Upper lobe of right lung (tissue), 1 donor: ENCODE measurements at regions not wholly inside any gene's neighbourhood (a gene's known extent, or its start where the extent isn't known, plus 50 kb on each side); places are given as distances from the start of the nearest gene placed in this dataset.
A peak's percentile ranks its signal among the peaks of the same experiment; 100 is the strongest.

Experiments
- ATAC-seq: fragments of 200-7000 bp; cut with Tn5 transposase; one replicate; pipeline ENCODE4 v1.9.1; 2020; ENCODE audit warnings: mild to moderate bottlenecking, moderate library complexity
- DNase-seq: peaks from one replicate; pipeline ENCODE4 v3.0.0-alpha.2; 2020
- H3K27ac ChIP-seq: fragments of 200-600 bp; one replicate; pipeline ENCODE4 v1.8.0; 2022
- H3K27me3 ChIP-seq: fragments of 200-600 bp; one replicate; pipeline ENCODE4 v1.8.0; 2022; ENCODE audit warnings: mild to moderate bottlenecking
- H3K36me3 ChIP-seq: fragments of 200-600 bp; one replicate; pipeline ENCODE4 v1.8.0; 2022
- H3K4me1 ChIP-seq: fragments of 200-600 bp; one replicate; pipeline ENCODE4 v1.8.0; 2022
- H3K4me3 ChIP-seq: fragments of 200-600 bp; one replicate; pipeline ENCODE4 v1.8.0; 2022; ENCODE audit warnings: mild to moderate bottlenecking
- H3K9me3 ChIP-seq: fragments of 200-600 bp; one replicate; pipeline ENCODE4 v1.8.0; 2022
- CTCF ChIP-seq: fragments of 200-600 bp; IDR thresholded peaks from one replicate; pipeline ENCODE4 v1.8.0; 2022; ENCODE audit warnings: antibody characterized with exemption
- intact Hi-C: fragments of 100-400 bp; cut with DNase I; formaldehyde crosslinking; loops from one replicate; pipeline ENCODE4 v1.11.0; 2022
- donor health status: DM: no; HTN: yes; CAD: no; lungs with severe emphysema.

- Histone ChIP-seq H3K9me3 (no peaks in the 10 kb centered on the region), H3K36me3 (no peaks in the 10 kb centered on the region), H3K4me1 (no peaks in the 10 kb centered on the region), H3K4me3 (no peak overlapping the region), H3K27me3 (no peaks in the 10 kb centered on the region), H3K27ac (no peak overlapping the region)
- TF ChIP-seq CTCF = no peak
- DNase-seq (no peak), ATAC-seq (no peak)
- intact Hi-C loops = no loop called here
Measured at GRCh38 chr16:54547052-54547451, 260.5 kb upstream of the IRX3 start.

- Histone ChIP-seq H3K27ac (no peak overlapping the region), H3K9me3 (no peaks in the 10 kb centered on the region), H3K4me3 (no peak overlapping the region), H3K4me1 (no peaks in the 10 kb centered on the region), H3K36me3 (no peaks in the 10 kb centered on the region), H3K27me3 (no peaks in the 10 kb centered on the region)
- DNase-seq (no peak), ATAC-seq (no peak)
- TF ChIP-seq CTCF = no peak
- intact Hi-C loops = no loop called here
Measured at GRCh38 chr16:54546521-54546920, 259.9 kb upstream of the IRX3 start.

- no peak for DNase-seq
- H3K4me3 ChIP-seq = no peak overlapping the region
- H3K27ac ChIP-seq = no peak overlapping the region
- H3K4me1 ChIP-seq = no peaks in the 10 kb centered on the region
- no peaks in the 10 kb centered on the region for H3K27me3 ChIP-seq
- no peak for TF ChIP-seq CTCF
- intact Hi-C loops = no loop called here
- no peaks in the 10 kb centered on the region for H3K9me3 ChIP-seq
- H3K36me3 ChIP-seq = no peaks in the 10 kb centered on the region
- ATAC-seq = no peak
Measured at GRCh38 chr16:54545854-54546511, 259.4 kb upstream of the IRX3 start.

GRCh38 chr16:54544553-54545180, 258.1 kb upstream of the IRX3 start:
- H3K36me3 ChIP-seq = no peaks in the 10 kb centered on the region
- TF ChIP-seq CTCF = no peak
- DNase-seq (no peak), ATAC-seq (peak; percentile 67)
- no peak overlapping the region for H3K27ac ChIP-seq
- H3K4me3 ChIP-seq = no peak overlapping the region
- no peaks in the 10 kb centered on the region for H3K4me1 ChIP-seq
- no peaks in the 10 kb centered on the region for H3K27me3 ChIP-seq
- intact Hi-C loops = no loop called here
- H3K9me3 ChIP-seq = no peaks in the 10 kb centered on the region

GRCh38 chr16:54542805-54543505, 256.4 kb upstream of the IRX3 start:
- no peak overlapping the region for H3K27ac ChIP-seq
- no peaks in the 10 kb centered on the region for H3K27me3 ChIP-seq
- H3K9me3 ChIP-seq = no peaks in the 10 kb centered on the region
- no peak for TF ChIP-seq CTCF
- H3K4me1 ChIP-seq = no peaks in the 10 kb centered on the region
- intact Hi-C loops = no loop called here
- ATAC-seq (no peak), DNase-seq (no peak)
- H3K4me3 ChIP-seq = no peak overlapping the region
- H3K36me3 ChIP-seq = no peaks in the 10 kb centered on the region
